ENCODE measurements at regions not wholly inside any gene's neighbourhood (a gene's known extent, or its start where the extent isn't known, plus 50 kb on each side); places are given as distances from the start of the nearest gene placed in this dataset.

DNA sequence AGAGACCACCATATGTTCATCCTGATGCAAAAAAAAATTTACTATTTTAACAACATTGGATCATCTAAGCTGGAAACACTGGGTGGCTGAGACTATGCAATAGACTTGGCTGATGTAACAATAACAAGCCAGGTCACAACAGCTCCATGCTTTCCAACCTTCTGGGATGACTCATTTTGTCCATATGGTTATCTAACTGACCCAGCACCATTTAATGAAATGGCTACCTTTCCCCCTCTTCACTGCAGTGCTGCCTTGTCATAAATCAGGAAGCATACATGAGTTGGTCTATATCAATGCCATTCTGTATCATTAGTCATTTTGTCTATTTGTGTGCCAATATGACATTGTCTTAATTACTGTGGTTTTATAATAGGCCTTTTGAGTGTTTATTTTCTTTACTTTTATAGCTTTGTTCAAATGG is 217.6 kb upstream of the KCNJ16 start:
- TF ChIP-seq CTCF (IDR thresholded peaks at IDR 0.05; ENCODE audit: low read depth, low read length) (no peak), EZH2phosphoT487 (IDR thresholded peaks at IDR 0.05; ENCODE audit: low read depth) (no peak)
